Heart left ventricle (tissue), 16 donors: ENCODE measurements at regions not wholly inside any gene's neighbourhood (a gene's known extent, or its start where the extent isn't known, plus 50 kb on each side); places are given as distances from the start of the nearest gene placed in this dataset.
A peak's percentile ranks its signal among the peaks of the same experiment; 100 is the strongest.

Source experiments
- ATAC-seq, 4 donors: fragments of 200-7000 bp; cut with Tn5 transposase; one replicate each; pipeline ENCODE4 v1.9.1; 2020 to 2022; ENCODE audit warnings: moderate library complexity in 4 of 4, mild to moderate bottlenecking in 3 of 4, moderate number of reproducible peaks in 1 of 4
- DNase-seq, 5 donors: peaks; one replicate each; pipeline ENCODE4 v3.0.0-alpha.2; 2020
- H3K27ac ChIP-seq, 12 donors: fragments of 200-600 bp; sonication (generic) in 4 of 12; one replicate each; pipeline versions ENCODE4 v1.5.0 to v1.8.0; 2016 to 2022; ENCODE audit warnings: mild to moderate bottlenecking in 2 of 12
- H3K27me3 ChIP-seq, 9 donors: fragments of 200-600 bp; sonication (generic) in 2 of 9; one replicate each; pipeline versions ENCODE4 v1.5.1 to v1.8.0; 2016 to 2022; ENCODE audit warnings: mild to moderate bottlenecking in 3 of 9
- H3K36me3 ChIP-seq, 9 donors: fragments of 200-600 bp; sonication (generic) in 2 of 9; one replicate each; pipeline versions ENCODE4 v1.5.0 to v1.8.0; 2018 to 2022; ENCODE audit warnings: mild to moderate bottlenecking in 2 of 9
- H3K4me1 ChIP-seq, 12 donors: fragments of 200-600 bp; sonication (generic) in 4 of 12; one replicate each; pipeline versions ENCODE4 v1.5.0 to v1.8.0; 2016 to 2022; ENCODE audit warnings: mild to moderate bottlenecking in 3 of 12
- H3K4me3 ChIP-seq, 12 donors: fragments of 200-600 bp; sonication (generic) in 4 of 12; one replicate each; pipeline versions ENCODE4 v1.5.0 to v1.8.0; 2017 to 2022; ENCODE audit warnings: mild to moderate bottlenecking in 9 of 12, moderate library complexity in 4 of 12
- H3K9me3 ChIP-seq, 12 donors: fragments of 200-600 bp; sonication (generic) in 4 of 12; one replicate each; pipeline versions ENCODE4 v1.5.0 to v1.8.0; 2016 to 2022; ENCODE audit warnings: mild to moderate bottlenecking in 1 of 12
- POLR2A ChIP-seq, 2 donors: fragments of 450-650 bp; IDR thresholded peaks; one replicate each; pipeline ENCODE4 v1.6.1; 2017; ENCODE audit warnings: antibody characterized with exemption in 2 of 2, mild to moderate bottlenecking in 2 of 2, moderate library complexity in 2 of 2
- WGBS, 4 donors: extraction: QIAGEN DNeasy Blood & Tissue Kit in 2 of 4; methylation state at CpG; one replicate each; pipeline versions ENCODE4 v1.1.5 to v1.1.7; 2013 to 2018; 5-methylcytosine and 5-hydroxymethylcytosine counted together
- intact Hi-C, 10 donors: fragments of 100-400 bp; cut with DNase I; formaldehyde crosslinking; loops; one replicate each; pipeline versions ENCODE4 v1.11.1 to v1.14.2; 2022
- TF ChIP-seq, protein P1 (sequence below), 12 donors: fragments of 200-600 bp; sonication (generic) in 4 of 12; IDR thresholded peaks; one replicate each; pipeline versions ENCODE4 v1.5.0 to v1.8.0; 2018 to 2022; ENCODE audit warnings: antibody characterized with exemption in 12 of 12, mild to moderate bottlenecking in 5 of 12
- donor health status: ischemic (EF 13 %, LVEDD 7.1; RV severe dilation, severe dysfunction).
- donor health status: healthy with polysubstance abuse.
- donor health status: DM: no; HTN: yes; CAD: no.
- donor health status: DM: no; HTN: no; CAD: no.
- donor health status: ischemic (EF 25% LVEDD 6.9; RV normal size, moderate dysfunction).
- donor health status: ischemic (EF 25% LVEDD 5.7; RV mildly dilated, moderate dysfunction).
- donor health status: healthy.
- donor health status: DM: yes; HTN: yes; CAD: no.
- donor health status: ischemic (EF 35%, LVEDD 5.7; RV mildly dilated, moderate dysfunction).
- donor health status: nonischemic (EF 11% LVEDD 7.7; RV severe dilation, severe dysfunction).
- donor health status: DM: yes; HTN: yes; CAD: no.
- donor health status: PGD.
- donor health status: ischemic (EF 29% LVEDD 5.4; RV normal size, mild dysfunction).
- donor health status: nonischemic (EF 23%, LVEDD 6.1; RV moderate dilation, normal function).

GRCh38 chr20:56859801-56860261 lies 230.7 kb downstream of the TFAP2C start:
- TF ChIP-seq, protein P1, sequence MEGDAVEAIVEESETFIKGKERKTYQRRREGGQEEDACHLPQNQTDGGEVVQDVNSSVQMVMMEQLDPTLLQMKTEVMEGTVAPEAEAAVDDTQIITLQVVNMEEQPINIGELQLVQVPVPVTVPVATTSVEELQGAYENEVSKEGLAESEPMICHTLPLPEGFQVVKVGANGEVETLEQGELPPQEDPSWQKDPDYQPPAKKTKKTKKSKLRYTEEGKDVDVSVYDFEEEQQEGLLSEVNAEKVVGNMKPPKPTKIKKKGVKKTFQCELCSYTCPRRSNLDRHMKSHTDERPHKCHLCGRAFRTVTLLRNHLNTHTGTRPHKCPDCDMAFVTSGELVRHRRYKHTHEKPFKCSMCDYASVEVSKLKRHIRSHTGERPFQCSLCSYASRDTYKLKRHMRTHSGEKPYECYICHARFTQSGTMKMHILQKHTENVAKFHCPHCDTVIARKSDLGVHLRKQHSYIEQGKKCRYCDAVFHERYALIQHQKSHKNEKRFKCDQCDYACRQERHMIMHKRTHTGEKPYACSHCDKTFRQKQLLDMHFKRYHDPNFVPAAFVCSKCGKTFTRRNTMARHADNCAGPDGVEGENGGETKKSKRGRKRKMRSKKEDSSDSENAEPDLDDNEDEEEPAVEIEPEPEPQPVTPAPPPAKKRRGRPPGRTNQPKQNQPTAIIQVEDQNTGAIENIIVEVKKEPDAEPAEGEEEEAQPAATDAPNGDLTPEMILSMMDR (IDR thresholded peaks at IDR 0.05), result no peak
- TF ChIP-seq POLR2A (IDR thresholded peaks at IDR 0.05), result no peak
- Histone ChIP-seq H3K27ac (peak overlapping the region in 1 of 12 donors; percentile 28), H3K27me3 (peaks cover 0 to 60% (median 8%) of the 10 kb centered on the region in 9 donors), H3K4me1 (no peaks in the 10 kb centered on the region), H3K4me3 (no peak overlapping the region), H3K36me3 (no peaks in the 10 kb centered on the region), H3K9me3 (no peaks in the 10 kb centered on the region)
- intact Hi-C loops, result no loop called here
- WGBS, 4 donors, result 4 to 8% (median 7%) methylated on average over 7 to 10 of the region's 10 CpGs
- no peak for ATAC-seq
- no peak for DNase-seq

GRCh38 chr20:56860413-56860812 lies 231.3 kb downstream of the TFAP2C start:
- peaks cover 0 to 65% (median 9%) of the 10 kb centered on the region in 9 donors for H3K27me3 ChIP-seq
- intact Hi-C loops, result no loop called here
- WGBS, 4 donors, result 64 to 72% (median 68%) methylated on average over 5 of the region's 5 CpGs
- no peaks in the 10 kb centered on the region for H3K36me3 ChIP-seq
- no peak overlapping the region for H3K4me3 ChIP-seq
- no peak for ATAC-seq
- DNase-seq, result no peak
- H3K9me3 ChIP-seq, result no peaks in the 10 kb centered on the region
- no peak for TF ChIP-seq POLR2A (IDR thresholded peaks at IDR 0.05)
- TF ChIP-seq, protein P1 (IDR thresholded peaks at IDR 0.05), result no peak
- no peaks in the 10 kb centered on the region for H3K4me1 ChIP-seq
- peak overlapping the region in 1 of 12 donors; percentile 28 for H3K27ac ChIP-seq

GRCh38 chr20:56861590-56861989 lies 232.5 kb downstream of the TFAP2C start:
- DNase-seq (no peak), ATAC-seq (no peak)
- intact Hi-C loops, result no loop called here
- no peak overlapping the region for H3K27ac ChIP-seq
- 26 to 32% (median 31%) methylated on average over 6 of the region's 6 CpGs for WGBS, 4 donors
- TF ChIP-seq, protein P1 (IDR thresholded peaks at IDR 0.05), result no peak
- TF ChIP-seq POLR2A (IDR thresholded peaks at IDR 0.05), result no peak
- H3K27me3 ChIP-seq, result peaks cover 0 to 62% (median 9%) of the 10 kb centered on the region in 9 donors
- H3K36me3 ChIP-seq, result no peaks in the 10 kb centered on the region
- no peaks in the 10 kb centered on the region for H3K4me1 ChIP-seq
- H3K9me3 ChIP-seq, result no peaks in the 10 kb centered on the region
- no peak overlapping the region for H3K4me3 ChIP-seq

DNA sequence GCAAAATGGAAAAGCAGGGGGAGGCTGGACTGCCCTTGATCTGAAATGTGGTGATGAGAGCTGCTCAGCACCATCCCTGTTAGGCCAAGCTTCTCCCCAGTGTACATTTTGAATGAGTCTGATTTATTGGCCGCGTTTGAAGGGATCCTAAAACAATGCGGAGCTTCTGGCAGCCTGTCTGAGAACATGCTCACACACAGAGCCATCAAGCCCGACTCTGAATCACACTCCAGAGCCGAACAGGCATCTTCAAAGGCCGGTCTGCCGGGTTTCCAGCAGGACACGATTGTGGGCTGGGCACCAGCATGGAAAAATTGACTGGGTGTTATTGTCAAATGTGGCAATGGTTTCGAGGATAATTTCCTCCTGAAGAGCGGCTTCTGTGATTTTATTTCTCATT lies 235.9 kb downstream of the TFAP2C start:
- no peak for ATAC-seq
- peaks cover 0 to 53% (median 9%) of the 10 kb centered on the region in 9 donors for H3K27me3 ChIP-seq

More for the DNA sequence above, 235.9 kb downstream of the TFAP2C start:
- Histone ChIP-seq H3K4me3 (no peak overlapping the region), H3K27ac (peak overlapping the region in 1 of 12 donors; percentile 32), H3K9me3 (peaks cover 0 to 13% (median 1%) of the 10 kb centered on the region in 12 donors), H3K4me1 (no peaks in the 10 kb centered on the region), H3K36me3 (no peaks in the 10 kb centered on the region)
- 66 to 73% (median 70%) methylated on average over 9 to 10 of the region's 10 CpGs for WGBS, 4 donors
- intact Hi-C loops, result no loop called here
- DNase-seq, result no peak
- no peak for TF ChIP-seq POLR2A (IDR thresholded peaks at IDR 0.05)
- TF ChIP-seq, protein P1 (IDR thresholded peaks at IDR 0.05), result no peak
